ENCODE measurements at regions not wholly inside any gene's neighbourhood (a gene's known extent, or its start where the extent isn't known, plus 50 kb on each side); places are given as distances from the start of the nearest gene placed in this dataset.
"Not testable (repeated sequence)": the region's sequence is repeated elsewhere in the genome, so short reads cannot be mapped to it uniquely, and the experiment has no call there.

GRCh38 chr1:147052677-147053076, 114.6 kb downstream of the NBPF12 start:
- Histone ChIP-seq H3K27ac (ENCODE audit: low read length) (no peak overlapping the region), H3K27me3 (ENCODE audit: control insufficient read depth, insufficient read depth, low read length) (no peaks in the 10 kb centered on the region)

DNA sequence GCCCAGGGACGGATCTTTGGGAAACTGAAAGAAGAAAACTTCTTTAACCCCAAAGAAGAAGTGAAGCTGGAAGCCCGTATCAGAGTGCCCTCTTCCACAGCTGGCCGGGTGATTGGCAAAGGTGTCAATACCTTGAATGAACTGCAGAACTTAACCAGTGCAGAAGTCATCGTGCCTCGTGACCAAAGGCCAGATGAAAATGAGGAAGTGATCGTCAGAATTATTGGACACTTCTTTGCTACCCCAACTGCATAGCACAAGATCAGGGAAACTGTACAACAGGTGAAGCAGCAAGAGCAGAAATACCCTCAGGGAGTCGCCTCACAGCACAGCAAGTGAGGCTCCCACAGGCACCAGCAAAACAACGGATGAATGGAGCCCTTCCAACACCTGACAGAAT, 114.0 kb downstream of the NBPF12 start:
- H3K4me1 ChIP-seq (ENCODE audit: control insufficient read depth, low read depth, low read length), result no peaks in the 10 kb centered on the region
- no peak overlapping the region for H3K9ac ChIP-seq (ENCODE audit: low read length)
- H3K4me3 ChIP-seq (ENCODE audit: low read length), result no peak overlapping the region
- no peaks in the 10 kb centered on the region for H3K36me3 ChIP-seq (ENCODE audit: control insufficient read depth, low read depth, low read length)
- H3K9me3 ChIP-seq (ENCODE audit: control insufficient read depth, low read depth, low read length), result no peaks in the 10 kb centered on the region
- H3K27ac ChIP-seq (ENCODE audit: low read length), result no peak overlapping the region
- no peaks in the 10 kb centered on the region for H3K27me3 ChIP-seq (ENCODE audit: control insufficient read depth, insufficient read depth, low read length)

More at GRCh38 chr1:147052677-147053076, 114.6 kb downstream of the NBPF12 start:
- no peak overlapping the region for H3K9ac ChIP-seq (ENCODE audit: low read length)
- H3K4me1 ChIP-seq (ENCODE audit: control insufficient read depth, low read depth, low read length), result no peaks in the 10 kb centered on the region
- no peaks in the 10 kb centered on the region for H3K36me3 ChIP-seq (ENCODE audit: control insufficient read depth, low read depth, low read length)
- H3K4me3 ChIP-seq (ENCODE audit: low read length), result no peak overlapping the region
- no peaks in the 10 kb centered on the region for H3K9me3 ChIP-seq (ENCODE audit: control insufficient read depth, low read depth, low read length)

GRCh38 chr1:147051136-147051535, 113.0 kb downstream of the NBPF12 start:
- Histone ChIP-seq H3K9me3 (ENCODE audit: control insufficient read depth, low read depth, low read length) (no peaks in the 10 kb centered on the region), H3K27ac (ENCODE audit: low read length) (no peak overlapping the region), H3K4me1 (ENCODE audit: control insufficient read depth, low read depth, low read length) (no peaks in the 10 kb centered on the region), H3K4me3 (ENCODE audit: low read length) (no peak overlapping the region), H3K9ac (ENCODE audit: low read length) (no peak overlapping the region), H3K36me3 (ENCODE audit: control insufficient read depth, low read depth, low read length) (no peaks in the 10 kb centered on the region), H3K27me3 (ENCODE audit: control insufficient read depth, insufficient read depth, low read length) (no peaks in the 10 kb centered on the region)

DNA sequence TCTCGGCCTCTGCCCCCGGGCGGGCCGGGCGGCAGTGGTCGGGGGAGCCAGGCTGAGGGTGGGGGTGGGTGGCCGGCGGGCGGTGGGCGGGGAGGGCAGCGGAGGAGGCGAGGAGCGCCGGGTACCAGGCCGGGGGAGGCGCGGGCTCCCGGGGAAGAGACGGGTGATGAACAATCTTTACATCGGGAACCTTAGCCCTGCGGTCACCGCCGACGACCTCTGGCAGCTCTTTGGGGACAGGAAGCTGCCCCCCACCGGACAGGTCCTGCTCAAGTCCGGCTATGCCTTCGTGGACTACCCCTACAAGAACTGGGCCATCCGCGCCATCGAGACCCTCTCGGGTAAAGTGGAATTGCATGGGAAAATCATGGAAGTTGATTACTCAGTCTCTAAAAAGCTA, 112.5 kb downstream of the NBPF12 start:
- Histone ChIP-seq H3K36me3 (ENCODE audit: control insufficient read depth, low read depth, low read length) (no peaks in the 10 kb centered on the region), H3K4me1 (ENCODE audit: control insufficient read depth, low read depth, low read length) (no peaks in the 10 kb centered on the region), H3K9ac (ENCODE audit: low read length) (no peak overlapping the region), H3K27ac (ENCODE audit: low read length) (no peak overlapping the region), H3K9me3 (ENCODE audit: control insufficient read depth, low read depth, low read length) (no peaks in the 10 kb centered on the region), H3K4me3 (ENCODE audit: low read length) (no peak overlapping the region), H3K27me3 (ENCODE audit: control insufficient read depth, insufficient read depth, low read length) (no peaks in the 10 kb centered on the region)

GRCh38 chr1:147046863-147047394, 108.8 kb downstream of the NBPF12 start:
- H3K9ac ChIP-seq (ENCODE audit: low read length); H3K4me1 ChIP-seq (ENCODE audit: control insufficient read depth, low read depth, low read length); H3K36me3 ChIP-seq (ENCODE audit: control insufficient read depth, low read depth, low read length); H3K4me3 ChIP-seq (ENCODE audit: low read length); H3K9me3 ChIP-seq (ENCODE audit: control insufficient read depth, low read depth, low read length); H3K27me3 ChIP-seq (ENCODE audit: control insufficient read depth, insufficient read depth, low read length); H3K27ac ChIP-seq (ENCODE audit: low read length): not testable (repeated sequence)

GRCh38 chr1:147046189-147046862, 108.2 kb downstream of the NBPF12 start:
- Histone ChIP-seq H3K9ac (ENCODE audit: low read length) (no peak overlapping the region), H3K27ac (ENCODE audit: low read length) (no peak overlapping the region)

More at GRCh38 chr1:147046189-147046862, 108.2 kb downstream of the NBPF12 start:
- Histone ChIP-seq H3K9me3 (ENCODE audit: control insufficient read depth, low read depth, low read length) (no peaks in the 10 kb centered on the region), H3K4me1 (ENCODE audit: control insufficient read depth, low read depth, low read length) (no peaks in the 10 kb centered on the region), H3K4me3 (ENCODE audit: low read length) (no peak overlapping the region), H3K27me3 (ENCODE audit: control insufficient read depth, insufficient read depth, low read length) (no peaks in the 10 kb centered on the region), H3K36me3 (ENCODE audit: control insufficient read depth, low read depth, low read length) (no peaks in the 10 kb centered on the region)
